NCI-H748 (cell line): ENCODE measurements at regions not wholly inside any gene's neighbourhood (a gene's known extent, or its start where the extent isn't known, plus 50 kb on each side); places are given as distances from the start of the nearest gene placed in this dataset.
A peak's percentile ranks its signal among the peaks of the same experiment; 100 is the strongest.
"Not testable (repeated sequence)": the region's sequence is repeated elsewhere in the genome, so short reads cannot be mapped to it uniquely, and the experiment has no call there.

Experiments
- DNase-seq: peaks from one replicate; lab custom pipeline; 2025; ENCODE audit not compliant: unreplicated experiment; lab: John Stamatoyannopoulos, UW

- DNase-seq, result peak; percentile 36
Measured at GRCh38 chr6:87772597-87773530, 70.8 kb upstream of the AKIRIN2 start.

GRCh38 chr6:87767478-87767877, 65.4 kb upstream of the AKIRIN2 start:
- no peak for DNase-seq

GRCh38 chr6:87766211-87766610, 64.2 kb upstream of the AKIRIN2 start:
- peak; percentile 9 for DNase-seq

GRCh38 chr6:87763901-87764300, 61.9 kb upstream of the AKIRIN2 start:
- DNase-seq, result no peak

- DNase-seq, result no peak
Measured at GRCh38 chr6:87763276-87763675, 61.2 kb upstream of the AKIRIN2 start.

- DNase-seq, result no peak
Measured at GRCh38 chr6:87762116-87762515, 60.1 kb upstream of the AKIRIN2 start.

- no peak for DNase-seq
Measured at GRCh38 chr6:87757792-87758191, 55.8 kb upstream of the AKIRIN2 start.

- DNase-seq, result no peak
Measured at GRCh38 chr6:87756858-87757257, 54.8 kb upstream of the AKIRIN2 start.

- DNase-seq, result no peak
Measured at GRCh38 chr6:87755708-87756671, 54.0 kb upstream of the AKIRIN2 start.

GRCh38 chr6:87754828-87755227, 52.8 kb upstream of the AKIRIN2 start:
- no peak for DNase-seq

- DNase-seq, result no peak
Measured at GRCh38 chr6:87753131-87753685, 51.2 kb upstream of the AKIRIN2 start.

- DNase-seq, result not testable (repeated sequence)
Measured at GRCh38 chr6:87752503-87752902, 50.5 kb upstream of the AKIRIN2 start.
